Loucy (cell line): ENCODE measurements at regions not wholly inside any gene's neighbourhood (a gene's known extent, or its start where the extent isn't known, plus 50 kb on each side); places are given as distances from the start of the nearest gene placed in this dataset.

Source experiments
- CTCF ChIP-seq: fragments of 200-600 bp; sonication (generic); conservative IDR thresholded peaks from 2 replicates; pipeline ENCODE4 v1.5.1; 2014; ENCODE audit warnings: mild to moderate bottlenecking, antibody characterized with exemption, low read length
- EZH2phosphoT487 ChIP-seq: fragments of 200-600 bp; IDR thresholded peaks from 2 replicates; pipeline ENCODE4 v1.6.1; 2018; ENCODE audit warnings: antibody characterized with exemption, mild to moderate bottlenecking, moderate library complexity, borderline replicate concordance

DNA sequence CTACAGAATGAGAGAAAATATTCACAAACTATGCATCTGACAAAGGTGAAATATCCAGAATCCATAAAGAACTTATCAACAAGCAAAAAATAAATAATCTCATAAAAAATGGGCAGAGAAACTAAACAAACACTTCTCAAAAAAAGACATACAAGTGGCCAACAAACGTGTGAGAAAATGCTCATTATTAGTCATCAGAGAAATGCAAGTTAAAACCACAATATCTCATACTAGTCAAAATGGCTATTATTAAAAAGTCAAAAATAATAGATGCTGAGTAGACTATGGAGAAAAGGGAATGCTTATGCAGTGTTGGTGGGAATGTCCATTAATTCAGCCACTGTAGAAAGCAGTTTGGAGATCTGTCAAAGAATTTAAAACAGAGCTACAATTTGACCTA lies 533.3 kb downstream of the TMA16 start:
- no peak for TF ChIP-seq CTCF
- no peak for TF ChIP-seq EZH2phosphoT487
